HEK293 (cell line): ENCODE measurements at regions not wholly inside any gene's neighbourhood (a gene's known extent, or its start where the extent isn't known, plus 50 kb on each side); places are given as distances from the start of the nearest gene placed in this dataset.
"Not testable (repeated sequence)": the region's sequence is repeated elsewhere in the genome, so short reads cannot be mapped to it uniquely, and the experiment has no call there.

Experiments used
- CTCF ChIA-PET: fragments of 350-600 bp; formaldehyde crosslinking; extraction: SDS; loops from one replicate; lab custom pipeline; 2021; ENCODE audit warnings: antibody characterized with exemption; lab: Yijun Ruan, JAX
- POLR2A ChIA-PET: fragments of 300-600 bp; formaldehyde crosslinking; extraction: SDS; loops from one replicate; lab custom pipeline; 2020; ENCODE audit warnings: antibody characterized with exemption, inconsistent platforms; lab: Yijun Ruan, JAX
- H3K27ac ChIP-seq: fragments of 200-500 bp; sonication (Bioruptor generic); 2 replicates; pipeline ENCODE4 v1.5.1; 2014; ENCODE audit warnings: low read depth, low read length, control low read depth, inconsistent platforms; ENCODE audit errors: extremely low read depth
- H3K36me3 ChIP-seq, 2 experiments: fragments of 200-500 bp in 1 of 2; sonication (Bioruptor generic) in 1 of 2; 1 replicate in 1 of 2; 2 replicates in 1 of 2; pipeline ENCODE4 v1.5.1; 2014 to 2017; ENCODE audit warnings: inconsistent platforms in 2 of 2, low read length in 2 of 2; ENCODE audit not compliant: control insufficient read depth in 2 of 2, insufficient read depth in 1 of 2
- H3K4me1 ChIP-seq: fragments of 200-500 bp; sonication (Bioruptor generic); 2 replicates; pipeline ENCODE4 v1.5.1; 2014; ENCODE audit warnings: mild to moderate bottlenecking, low read length, inconsistent platforms; ENCODE audit not compliant: control insufficient read depth, insufficient read depth
- H3K4me3 ChIP-seq: 2 replicates; pipeline ENCODE4 v1.5.1; 2011; ENCODE audit warnings: low read depth, mild to moderate bottlenecking, control low read depth, low read length, moderate library complexity
- H3K9me3 ChIP-seq: fragments of 200-500 bp; sonication (Bioruptor generic); 2 replicates; pipeline ENCODE4 v1.5.1; 2014; ENCODE audit warnings: low read depth, low read length, inconsistent platforms; ENCODE audit not compliant: control insufficient read depth, insufficient read depth
- AEBP2 ChIP-seq: fragments of 450-650 bp; formaldehyde crosslinking; IDR thresholded peaks from 2 replicates; pipeline ENCODE4 v1.5.1; 2016; ENCODE audit warnings: missing biosample characterization, missing genetic modification characterization, borderline replicate concordance
- REST ChIP-seq: fragments of 450-650 bp; formaldehyde crosslinking; IDR thresholded peaks from 2 replicates; pipeline ENCODE4 v1.5.1; 2016; ENCODE audit warnings: missing biosample characterization, missing genetic modification characterization
- ZBTB8A ChIP-seq: fragments of 450-650 bp; formaldehyde crosslinking; IDR thresholded peaks from 2 replicates; pipeline ENCODE4 v1.5.1; 2016; ENCODE audit warnings: missing biosample characterization, missing genetic modification characterization
- ZNF140 ChIP-seq: fragments of 450-650 bp; formaldehyde crosslinking; IDR thresholded peaks from 2 replicates; pipeline ENCODE4 v1.5.1; 2016; ENCODE audit warnings: missing biosample characterization, missing genetic modification characterization
- ZNF202 ChIP-seq: fragments of 450-650 bp; formaldehyde crosslinking; IDR thresholded peaks from 2 replicates; pipeline ENCODE4 v1.5.1; 2016; ENCODE audit warnings: missing biosample characterization, missing genetic modification characterization, borderline replicate concordance
- ZNF341 ChIP-seq: fragments of 450-650 bp; formaldehyde crosslinking; IDR thresholded peaks from 2 replicates; pipeline ENCODE4; 2016; ENCODE audit warnings: low read depth, missing biosample characterization, missing genetic modification characterization
- ZNF394 ChIP-seq: fragments of 450-650 bp; formaldehyde crosslinking; IDR thresholded peaks from 2 replicates; pipeline ENCODE4 v1.5.1; 2016; ENCODE audit warnings: missing biosample characterization, missing genetic modification characterization, mild to moderate bottlenecking, moderate library complexity, borderline replicate concordance
- ZNF404 ChIP-seq: fragments of 450-650 bp; formaldehyde crosslinking; IDR thresholded peaks from 2 replicates; pipeline ENCODE4 v1.5.1; 2017; ENCODE audit warnings: missing biosample characterization, missing genetic modification characterization
- ZNF426 ChIP-seq: fragments of 450-650 bp; formaldehyde crosslinking; IDR thresholded peaks from 2 replicates; pipeline ENCODE4 v1.5.1; 2017; ENCODE audit warnings: missing biosample characterization, missing genetic modification characterization, mild to moderate bottlenecking, inconsistent platforms, moderate library complexity
- ZNF433 ChIP-seq: fragments of 450-650 bp; formaldehyde crosslinking; IDR thresholded peaks from 2 replicates; pipeline ENCODE4 v1.5.1; 2016; ENCODE audit warnings: missing biosample characterization, missing genetic modification characterization, low read depth
- ZNF510 ChIP-seq: fragments of 450-650 bp; formaldehyde crosslinking; IDR thresholded peaks from 2 replicates; pipeline ENCODE4 v1.5.1; 2018; ENCODE audit warnings: mild to moderate bottlenecking, missing genetic modification characterization, missing biosample characterization; ENCODE audit not compliant: insufficient replicate concordance
- ZNF555 ChIP-seq: fragments of 450-650 bp; formaldehyde crosslinking; conservative IDR thresholded peaks from 2 replicates; pipeline ENCODE4 v1.5.1; 2017; ENCODE audit warnings: missing biosample characterization, mild to moderate bottlenecking, missing genetic modification characterization, inconsistent platforms
- ZNF623 ChIP-seq: fragments of 450-650 bp; formaldehyde crosslinking; IDR thresholded peaks from 2 replicates; pipeline ENCODE4 v1.5.1; 2016; ENCODE audit warnings: missing biosample characterization, missing genetic modification characterization
- ZNF629 ChIP-seq: fragments of 450-650 bp; formaldehyde crosslinking; IDR thresholded peaks from 2 replicates; pipeline ENCODE4 v1.5.1; 2017; ENCODE audit warnings: missing biosample characterization, missing genetic modification characterization
- ZNF654 ChIP-seq: fragments of 450-650 bp; formaldehyde crosslinking; IDR thresholded peaks from 2 replicates; pipeline ENCODE4 v1.5.1; 2016; ENCODE audit warnings: low read depth, missing biosample characterization, missing genetic modification characterization
- ZXDB ChIP-seq: fragments of 450-650 bp; formaldehyde crosslinking; IDR thresholded peaks from 2 replicates; pipeline ENCODE4 v1.5.1; 2016; ENCODE audit warnings: missing biosample characterization, missing genetic modification characterization
- TF ChIP-seq, protein P1 (sequence below): fragments of 450-650 bp; formaldehyde crosslinking; conservative IDR thresholded peaks from 2 replicates; pipeline ENCODE4 v1.5.1; 2016; ENCODE audit warnings: low read depth, missing biosample characterization, missing genetic modification characterization
- TF ChIP-seq, protein P2 (sequence below): fragments of 450-650 bp; formaldehyde crosslinking; conservative IDR thresholded peaks from 2 replicates; pipeline ENCODE4 v1.5.1; 2016; ENCODE audit warnings: low read depth, missing biosample characterization, missing genetic modification characterization

DNA sequence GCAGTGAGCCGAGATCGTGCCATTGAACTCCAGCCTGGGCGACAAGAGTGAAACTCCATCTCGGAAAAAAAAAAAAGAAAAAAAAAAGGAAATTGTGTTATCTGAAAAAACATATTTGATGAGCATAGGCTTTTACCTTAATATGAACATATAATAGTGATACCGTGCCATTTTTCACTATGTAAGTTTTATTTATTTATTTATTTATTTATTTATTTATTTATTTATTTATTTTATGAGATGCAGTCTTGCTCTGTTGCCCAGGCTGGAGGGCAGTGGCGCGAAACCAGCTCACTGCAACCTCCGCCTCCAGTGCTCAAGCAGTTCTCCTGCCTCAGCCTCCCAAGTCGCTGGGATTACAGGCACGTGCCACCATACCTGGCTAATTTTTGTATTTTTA is 85.2 kb upstream of the FOXP2 start:
- POLR2A ChIA-PET, CTCF ChIA-PET, H3K4me3 ChIP-seq, H3K4me1 ChIP-seq, H3K9me3 ChIP-seq, H3K27ac ChIP-seq, H3K36me3 ChIP-seq: not testable (repeated sequence)
- TF ChIP-seq, protein P1, sequence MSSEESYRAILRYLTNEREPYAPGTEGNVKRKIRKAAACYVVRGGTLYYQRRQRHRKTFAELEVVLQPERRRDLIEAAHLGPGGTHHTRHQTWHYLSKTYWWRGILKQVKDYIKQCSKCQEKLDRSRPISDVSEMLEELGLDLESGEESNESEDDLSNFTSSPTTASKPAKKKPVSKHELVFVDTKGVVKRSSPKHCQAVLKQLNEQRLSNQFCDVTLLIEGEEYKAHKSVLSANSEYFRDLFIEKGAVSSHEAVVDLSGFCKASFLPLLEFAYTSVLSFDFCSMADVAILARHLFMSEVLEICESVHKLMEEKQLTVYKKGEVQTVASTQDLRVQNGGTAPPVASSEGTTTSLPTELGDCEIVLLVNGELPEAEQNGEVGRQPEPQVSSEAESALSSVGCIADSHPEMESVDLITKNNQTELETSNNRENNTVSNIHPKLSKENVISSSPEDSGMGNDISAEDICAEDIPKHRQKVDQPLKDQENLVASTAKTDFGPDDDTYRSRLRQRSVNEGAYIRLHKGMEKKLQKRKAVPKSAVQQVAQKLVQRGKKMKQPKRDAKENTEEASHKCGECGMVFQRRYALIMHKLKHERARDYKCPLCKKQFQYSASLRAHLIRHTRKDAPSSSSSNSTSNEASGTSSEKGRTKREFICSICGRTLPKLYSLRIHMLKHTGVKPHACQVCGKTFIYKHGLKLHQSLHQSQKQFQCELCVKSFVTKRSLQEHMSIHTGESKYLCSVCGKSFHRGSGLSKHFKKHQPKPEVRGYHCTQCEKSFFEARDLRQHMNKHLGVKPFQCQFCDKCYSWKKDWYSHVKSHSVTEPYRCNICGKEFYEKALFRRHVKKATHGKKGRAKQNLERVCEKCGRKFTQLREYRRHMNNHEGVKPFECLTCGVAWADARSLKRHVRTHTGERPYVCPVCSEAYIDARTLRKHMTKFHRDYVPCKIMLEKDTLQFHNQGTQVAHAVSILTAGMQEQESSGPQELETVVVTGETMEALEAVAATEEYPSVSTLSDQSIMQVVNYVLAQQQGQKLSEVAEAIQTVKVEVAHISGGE (tag by site-specific recombination): peak; percentile 67
- TF ChIP-seq ZXDB (tag by site-specific recombination): 0 out of 2 replicates have a peak, but pooled peaks have one; percentile 41
- TF ChIP-seq ZNF202 (tag by site-specific recombination): 0 out of 2 replicates have a peak, but pooled peaks have one; percentile 52
- peak; percentile 23; the same call in 1 of the 2 replicates for TF ChIP-seq ZNF341 (tag by site-specific recombination)
- 0 out of 2 replicates have a peak, but pooled peaks have one; percentile 43 for TF ChIP-seq AEBP2
- TF ChIP-seq REST (tag by site-specific recombination): peak; percentile 52; the same call in 1 of the 2 replicates
- TF ChIP-seq ZNF654 (tag by site-specific recombination): 0 out of 2 replicates have a peak, but pooled peaks have one; percentile 22
- TF ChIP-seq ZNF555 (tag by site-specific recombination): peak; percentile 71
- TF ChIP-seq ZNF510 (tag by site-specific recombination): peak; percentile 18
- peak; percentile 77 for TF ChIP-seq ZNF433
- TF ChIP-seq ZBTB8A: peak; percentile 54
- TF ChIP-seq ZNF623: peak; percentile 62
- 0 out of 2 replicates have a peak, but pooled peaks have one; percentile 42 for TF ChIP-seq ZNF404 (tag by site-specific recombination)
- peak; percentile 70 for TF ChIP-seq ZNF426 (tag by site-specific recombination)
- TF ChIP-seq ZNF394 (tag by site-specific recombination): peak; percentile 75; the same call in 1 of the 2 replicates
- TF ChIP-seq ZNF140 (tag by site-specific recombination): peak; percentile 74
- TF ChIP-seq, protein P2, sequence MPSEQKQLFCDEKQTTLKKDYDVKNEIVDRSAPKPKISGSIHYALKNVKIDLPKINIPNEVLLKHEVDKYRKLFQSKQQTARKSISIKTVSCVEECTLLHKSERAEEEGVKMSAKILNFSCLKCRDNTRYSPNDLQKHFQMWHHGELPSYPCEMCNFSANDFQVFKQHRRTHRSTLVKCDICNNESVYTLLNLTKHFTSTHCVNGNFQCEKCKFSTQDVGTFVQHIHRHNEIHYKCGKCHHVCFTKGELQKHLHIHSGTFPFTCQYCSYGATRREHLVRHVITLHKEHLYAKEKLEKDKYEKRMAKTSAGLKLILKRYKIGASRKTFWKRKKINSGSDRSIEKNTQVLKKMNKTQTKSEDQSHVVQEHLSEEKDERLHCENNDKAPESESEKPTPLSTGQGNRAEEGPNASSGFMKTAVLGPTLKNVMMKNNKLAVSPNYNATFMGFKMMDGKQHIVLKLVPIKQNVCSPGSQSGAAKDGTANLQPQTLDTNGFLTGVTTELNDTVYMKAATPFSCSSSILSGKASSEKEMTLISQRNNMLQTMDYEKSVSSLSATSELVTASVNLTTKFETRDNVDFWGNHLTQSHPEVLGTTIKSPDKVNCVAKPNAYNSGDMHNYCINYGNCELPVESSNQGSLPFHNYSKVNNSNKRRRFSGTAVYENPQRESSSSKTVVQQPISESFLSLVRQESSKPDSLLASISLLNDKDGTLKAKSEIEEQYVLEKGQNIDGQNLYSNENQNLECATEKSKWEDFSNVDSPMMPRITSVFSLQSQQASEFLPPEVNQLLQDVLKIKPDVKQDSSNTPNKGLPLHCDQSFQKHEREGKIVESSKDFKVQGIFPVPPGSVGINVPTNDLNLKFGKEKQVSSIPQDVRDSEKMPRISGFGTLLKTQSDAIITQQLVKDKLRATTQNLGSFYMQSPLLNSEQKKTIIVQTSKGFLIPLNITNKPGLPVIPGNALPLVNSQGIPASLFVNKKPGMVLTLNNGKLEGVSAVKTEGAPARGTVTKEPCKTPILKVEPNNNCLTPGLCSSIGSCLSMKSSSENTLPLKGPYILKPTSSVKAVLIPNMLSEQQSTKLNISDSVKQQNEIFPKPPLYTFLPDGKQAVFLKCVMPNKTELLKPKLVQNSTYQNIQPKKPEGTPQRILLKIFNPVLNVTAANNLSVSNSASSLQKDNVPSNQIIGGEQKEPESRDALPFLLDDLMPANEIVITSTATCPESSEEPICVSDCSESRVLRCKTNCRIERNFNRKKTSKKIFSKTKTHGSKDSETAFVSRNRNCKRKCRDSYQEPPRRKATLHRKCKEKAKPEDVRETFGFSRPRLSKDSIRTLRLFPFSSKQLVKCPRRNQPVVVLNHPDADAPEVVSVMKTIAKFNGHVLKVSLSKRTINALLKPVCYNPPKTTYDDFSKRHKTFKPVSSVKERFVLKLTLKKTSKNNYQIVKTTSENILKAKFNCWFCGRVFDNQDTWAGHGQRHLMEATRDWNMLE (tag by site-specific recombination): peak; percentile 76
- 0 out of 2 replicates have a peak, but pooled peaks have one; percentile 11 for TF ChIP-seq ZNF629
